Activated naive CD8-positive, alpha-beta T cell treated with anti-CD3 and anti-CD28 coated beads, Interleukin-2, amount 50 U/mL, for 24 hours (primary cell): ENCODE measurements at regions not wholly inside any gene's neighbourhood (a gene's known extent, or its start where the extent isn't known, plus 50 kb on each side); places are given as distances from the start of the nearest gene placed in this dataset.
A peak's percentile ranks its signal among the peaks of the same experiment; 100 is the strongest.

Source experiments
- ATAC-seq: fragments of 150-1000 bp; cut with Tn5 transposase; one replicate; pipeline ENCODE4 v1.10.0; 2021
- DNase-seq: peaks from one replicate; pipeline ENCODE4 v3.0.0; 2021
- H3K27ac Mint-ChIP-seq: one replicate; pipeline ENCODE4 v1.8.0; 2021; ENCODE audit warnings: mild to moderate bottlenecking, mixed read lengths
- H3K27me3 Mint-ChIP-seq: one replicate; pipeline ENCODE4 v1.8.0; 2021; ENCODE audit warnings: mixed read lengths
- H3K36me3 Mint-ChIP-seq: one replicate; pipeline ENCODE4 v1.8.0; 2021; ENCODE audit warnings: low read depth, mixed read lengths
- H3K4me1 Mint-ChIP-seq: one replicate; pipeline ENCODE4 v1.8.0; 2021; ENCODE audit warnings: mixed read lengths
- H3K4me3 Mint-ChIP-seq: one replicate; pipeline ENCODE4 v1.8.0; 2021; ENCODE audit warnings: mild to moderate bottlenecking, moderate library complexity, mixed read lengths
- H3K9me3 Mint-ChIP-seq: one replicate; pipeline ENCODE4 v1.8.0; 2021; ENCODE audit warnings: mixed read lengths

GRCh38 chr17:77765292-77765691 lies 193.2 kb upstream of the TNRC6C start:
- H3K4me1 Mint-ChIP-seq: no peaks in the 10 kb centered on the region
- H3K27ac Mint-ChIP-seq: no peak overlapping the region

GRCh38 chr17:77767148-77767547 lies 191.4 kb upstream of the TNRC6C start:
- H3K27me3 Mint-ChIP-seq: no peaks in the 10 kb centered on the region
- H3K9me3 Mint-ChIP-seq: no peaks in the 10 kb centered on the region
- ATAC-seq: no peak
- DNase-seq: no peak
- H3K27ac Mint-ChIP-seq: no peak overlapping the region
- H3K36me3 Mint-ChIP-seq: no peaks in the 10 kb centered on the region
- peaks cover under 1% of the 10 kb centered on the region for H3K4me1 Mint-ChIP-seq
- no peak overlapping the region for H3K4me3 Mint-ChIP-seq

More at GRCh38 chr17:77765292-77765691, 193.2 kb upstream of the TNRC6C start:
- no peak overlapping the region for H3K4me3 Mint-ChIP-seq
- no peaks in the 10 kb centered on the region for H3K9me3 Mint-ChIP-seq
- ATAC-seq: no peak
- DNase-seq: no peak
- no peaks in the 10 kb centered on the region for H3K36me3 Mint-ChIP-seq
- H3K27me3 Mint-ChIP-seq: no peaks in the 10 kb centered on the region

- Mint-ChIP-seq H3K27me3 (no peaks in the 10 kb centered on the region), H3K36me3 (no peaks in the 10 kb centered on the region), H3K9me3 (no peaks in the 10 kb centered on the region), H3K4me3 (no peak overlapping the region), H3K4me1 (peaks cover 8% of the 10 kb centered on the region), H3K27ac (no peak overlapping the region)
- ATAC-seq (no peak), DNase-seq (no peak)
Observed at GRCh38 chr17:77768248-77768852, 190.2 kb upstream of the TNRC6C start.

GRCh38 chr17:77769215-77769614 lies 189.3 kb upstream of the TNRC6C start:
- Mint-ChIP-seq H3K4me3 (no peak overlapping the region), H3K27ac (no peak overlapping the region), H3K36me3 (no peaks in the 10 kb centered on the region), H3K4me1 (peaks cover 8% of the 10 kb centered on the region), H3K9me3 (no peaks in the 10 kb centered on the region), H3K27me3 (no peaks in the 10 kb centered on the region)
- no peak for DNase-seq
- ATAC-seq: no peak

- DNase-seq: no peak
- no peaks in the 10 kb centered on the region for H3K27me3 Mint-ChIP-seq
- H3K27ac Mint-ChIP-seq: no peak overlapping the region
- no peaks in the 10 kb centered on the region for H3K36me3 Mint-ChIP-seq
- ATAC-seq: no peak
- no peaks in the 10 kb centered on the region for H3K9me3 Mint-ChIP-seq
- peaks cover 9% of the 10 kb centered on the region for H3K4me1 Mint-ChIP-seq
- no peak overlapping the region for H3K4me3 Mint-ChIP-seq
Observed at GRCh38 chr17:77769762-77770161, 188.7 kb upstream of the TNRC6C start.

GRCh38 chr17:77770331-77771105 lies 188.0 kb upstream of the TNRC6C start:
- DNase-seq: no peak
- no peak for ATAC-seq
- Mint-ChIP-seq H3K36me3 (no peaks in the 10 kb centered on the region), H3K4me3 (no peak overlapping the region), H3K9me3 (no peaks in the 10 kb centered on the region), H3K4me1 (peaks cover 11% of the 10 kb centered on the region), H3K27me3 (no peaks in the 10 kb centered on the region), H3K27ac (no peak overlapping the region)

- H3K36me3 Mint-ChIP-seq: no peaks in the 10 kb centered on the region
- ATAC-seq (no peak), DNase-seq (no peak)
- no peak overlapping the region for H3K4me3 Mint-ChIP-seq
- no peaks in the 10 kb centered on the region for H3K9me3 Mint-ChIP-seq
- H3K27ac Mint-ChIP-seq: no peak overlapping the region
- peaks cover 11% of the 10 kb centered on the region for H3K4me1 Mint-ChIP-seq
- H3K27me3 Mint-ChIP-seq: no peaks in the 10 kb centered on the region
Observed at GRCh38 chr17:77771145-77771544, 187.4 kb upstream of the TNRC6C start.

- ATAC-seq (no peak), DNase-seq (no peak)
- Mint-ChIP-seq H3K4me1 (peaks cover 11% of the 10 kb centered on the region), H3K27me3 (no peaks in the 10 kb centered on the region), H3K36me3 (no peaks in the 10 kb centered on the region), H3K4me3 (no peak overlapping the region), H3K9me3 (no peaks in the 10 kb centered on the region), H3K27ac (no peak overlapping the region)
Observed at GRCh38 chr17:77771587-77771986, 186.9 kb upstream of the TNRC6C start.

GRCh38 chr17:77771998-77772397 lies 186.5 kb upstream of the TNRC6C start:
- H3K4me1 Mint-ChIP-seq: peaks cover 11% of the 10 kb centered on the region
- H3K9me3 Mint-ChIP-seq: no peaks in the 10 kb centered on the region
- H3K27me3 Mint-ChIP-seq: no peaks in the 10 kb centered on the region

GRCh38 chr17:77772461-77772897 lies 186.0 kb upstream of the TNRC6C start:
- H3K4me3 Mint-ChIP-seq: no peak overlapping the region
- peak; percentile 75 for DNase-seq
- H3K27ac Mint-ChIP-seq: no peak overlapping the region
- H3K9me3 Mint-ChIP-seq: no peaks in the 10 kb centered on the region
- no peaks in the 10 kb centered on the region for H3K27me3 Mint-ChIP-seq
- peak; percentile 83 for ATAC-seq
- H3K36me3 Mint-ChIP-seq: no peaks in the 10 kb centered on the region
- peaks cover 11% of the 10 kb centered on the region for H3K4me1 Mint-ChIP-seq

More at GRCh38 chr17:77771998-77772397, 186.5 kb upstream of the TNRC6C start:
- no peak overlapping the region for H3K4me3 Mint-ChIP-seq
- no peak for DNase-seq
- no peaks in the 10 kb centered on the region for H3K36me3 Mint-ChIP-seq
- no peak for ATAC-seq
- no peak overlapping the region for H3K27ac Mint-ChIP-seq

GRCh38 chr17:77772899-77773358 lies 185.6 kb upstream of the TNRC6C start:
- no peak overlapping the region for H3K27ac Mint-ChIP-seq
- H3K4me3 Mint-ChIP-seq: no peak overlapping the region
- DNase-seq (no peak), ATAC-seq (no peak)
- peaks cover 11% of the 10 kb centered on the region for H3K4me1 Mint-ChIP-seq
- no peaks in the 10 kb centered on the region for H3K9me3 Mint-ChIP-seq
- H3K36me3 Mint-ChIP-seq: no peaks in the 10 kb centered on the region
- H3K27me3 Mint-ChIP-seq: no peaks in the 10 kb centered on the region

- Mint-ChIP-seq H3K9me3 (no peaks in the 10 kb centered on the region), H3K36me3 (no peaks in the 10 kb centered on the region), H3K4me1 (peaks cover 11% of the 10 kb centered on the region), H3K27me3 (no peaks in the 10 kb centered on the region), H3K4me3 (no peak overlapping the region), H3K27ac (no peak overlapping the region)
- no peak for ATAC-seq
- DNase-seq: no peak
Observed at GRCh38 chr17:77774182-77774581, 184.3 kb upstream of the TNRC6C start.

GRCh38 chr17:77778636-77779489 lies 179.6 kb upstream of the TNRC6C start:
- H3K4me1 Mint-ChIP-seq: peaks cover 11% of the 10 kb centered on the region
- no peaks in the 10 kb centered on the region for H3K36me3 Mint-ChIP-seq
- ATAC-seq (no peak), DNase-seq (no peak)
- H3K27me3 Mint-ChIP-seq: no peaks in the 10 kb centered on the region
- H3K4me3 Mint-ChIP-seq: no peak overlapping the region
- H3K27ac Mint-ChIP-seq: no peak overlapping the region
- H3K9me3 Mint-ChIP-seq: no peaks in the 10 kb centered on the region

- no peaks in the 10 kb centered on the region for H3K27me3 Mint-ChIP-seq
- H3K27ac Mint-ChIP-seq: no peak overlapping the region
- no peaks in the 10 kb centered on the region for H3K9me3 Mint-ChIP-seq
- no peaks in the 10 kb centered on the region for H3K36me3 Mint-ChIP-seq
- H3K4me1 Mint-ChIP-seq: peaks cover 17% of the 10 kb centered on the region
- DNase-seq (no peak), ATAC-seq (no peak)
- no peak overlapping the region for H3K4me3 Mint-ChIP-seq
Observed at GRCh38 chr17:77779711-77780539, 178.6 kb upstream of the TNRC6C start.
